Left lung (tissue), 4 donors: ENCODE measurements at regions not wholly inside any gene's neighbourhood (a gene's known extent, or its start where the extent isn't known, plus 50 kb on each side); places are given as distances from the start of the nearest gene placed in this dataset.
"Not testable (repeated sequence)": the region's sequence is repeated elsewhere in the genome, so short reads cannot be mapped to it uniquely, and the experiment has no call there.

Experiments
- ATAC-seq: fragments of 200-7000 bp; cut with Tn5 transposase; one replicate; pipeline ENCODE4 v1.9.1; 2020; ENCODE audit warnings: moderate library complexity
- DNase-seq, 4 donors: peaks; one replicate each; pipeline ENCODE4 v3.0.0-alpha.2; 2013 to 2020
- H3K27ac ChIP-seq, 2 donors: fragments of 200-600 bp; sonication (generic) in 1 of 2; one replicate each; pipeline versions ENCODE4 v1.5.0 to v1.8.0; 2020 to 2021
- H3K27me3 ChIP-seq, 2 donors: fragments of 200-600 bp; sonication (generic) in 1 of 2; one replicate each; pipeline versions ENCODE4 v1.5.0 to v1.8.0; 2020 to 2021
- H3K36me3 ChIP-seq, 2 donors: fragments of 200-600 bp; sonication (generic) in 1 of 2; one replicate each; pipeline versions ENCODE4 v1.5.0 to v1.8.0; 2020 to 2021
- H3K4me1 ChIP-seq, 2 donors: fragments of 200-600 bp; one replicate each; pipeline ENCODE4 v1.8.0; 2021
- H3K4me3 ChIP-seq, 2 donors: fragments of 200-600 bp; sonication (generic) in 1 of 2; one replicate each; pipeline versions ENCODE4 v1.5.0 to v1.8.0; 2020 to 2021; ENCODE audit warnings: mild to moderate bottlenecking in 1 of 2
- H3K9me3 ChIP-seq, 2 donors: fragments of 200-600 bp; sonication (generic) in 1 of 2; one replicate each; pipeline versions ENCODE4 v1.5.0 to v1.8.0; 2020 to 2021
- intact Hi-C, 2 donors: fragments of 100-400 bp; cut with DNase I; formaldehyde crosslinking; loops; one replicate each; pipeline versions ENCODE4 v1.11.2 to v1.14.2; 2022
- TF ChIP-seq, protein P1 (sequence below), 2 donors: fragments of 200-600 bp; sonication (generic) in 1 of 2; IDR thresholded peaks; one replicate each; pipeline versions ENCODE4 v1.5.0 to v1.8.0; 2021; ENCODE audit warnings: antibody characterized with exemption in 2 of 2
- donor health status: DM: no; HTN: yes; CAD: no.
- donor health status: DM: no; HTN: no; CAD: no.

DNA sequence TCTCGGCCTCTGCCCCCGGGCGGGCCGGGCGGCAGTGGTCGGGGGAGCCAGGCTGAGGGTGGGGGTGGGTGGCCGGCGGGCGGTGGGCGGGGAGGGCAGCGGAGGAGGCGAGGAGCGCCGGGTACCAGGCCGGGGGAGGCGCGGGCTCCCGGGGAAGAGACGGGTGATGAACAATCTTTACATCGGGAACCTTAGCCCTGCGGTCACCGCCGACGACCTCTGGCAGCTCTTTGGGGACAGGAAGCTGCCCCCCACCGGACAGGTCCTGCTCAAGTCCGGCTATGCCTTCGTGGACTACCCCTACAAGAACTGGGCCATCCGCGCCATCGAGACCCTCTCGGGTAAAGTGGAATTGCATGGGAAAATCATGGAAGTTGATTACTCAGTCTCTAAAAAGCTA is 112.5 kb downstream of the NBPF12 start:
- TF ChIP-seq, protein P1, sequence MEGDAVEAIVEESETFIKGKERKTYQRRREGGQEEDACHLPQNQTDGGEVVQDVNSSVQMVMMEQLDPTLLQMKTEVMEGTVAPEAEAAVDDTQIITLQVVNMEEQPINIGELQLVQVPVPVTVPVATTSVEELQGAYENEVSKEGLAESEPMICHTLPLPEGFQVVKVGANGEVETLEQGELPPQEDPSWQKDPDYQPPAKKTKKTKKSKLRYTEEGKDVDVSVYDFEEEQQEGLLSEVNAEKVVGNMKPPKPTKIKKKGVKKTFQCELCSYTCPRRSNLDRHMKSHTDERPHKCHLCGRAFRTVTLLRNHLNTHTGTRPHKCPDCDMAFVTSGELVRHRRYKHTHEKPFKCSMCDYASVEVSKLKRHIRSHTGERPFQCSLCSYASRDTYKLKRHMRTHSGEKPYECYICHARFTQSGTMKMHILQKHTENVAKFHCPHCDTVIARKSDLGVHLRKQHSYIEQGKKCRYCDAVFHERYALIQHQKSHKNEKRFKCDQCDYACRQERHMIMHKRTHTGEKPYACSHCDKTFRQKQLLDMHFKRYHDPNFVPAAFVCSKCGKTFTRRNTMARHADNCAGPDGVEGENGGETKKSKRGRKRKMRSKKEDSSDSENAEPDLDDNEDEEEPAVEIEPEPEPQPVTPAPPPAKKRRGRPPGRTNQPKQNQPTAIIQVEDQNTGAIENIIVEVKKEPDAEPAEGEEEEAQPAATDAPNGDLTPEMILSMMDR (IDR thresholded peaks at IDR 0.05): no peak
- Histone ChIP-seq H3K9me3 (no peaks in the 10 kb centered on the region), H3K36me3 (no peaks in the 10 kb centered on the region), H3K4me1 (no peaks in the 10 kb centered on the region), H3K27ac (no peak overlapping the region), H3K27me3 (no peaks in the 10 kb centered on the region), H3K4me3 (no peak overlapping the region)
- peak in 1 of 4 donors; percentile 61 for DNase-seq
- no peak for ATAC-seq
- intact Hi-C loops: no loop called here

DNA sequence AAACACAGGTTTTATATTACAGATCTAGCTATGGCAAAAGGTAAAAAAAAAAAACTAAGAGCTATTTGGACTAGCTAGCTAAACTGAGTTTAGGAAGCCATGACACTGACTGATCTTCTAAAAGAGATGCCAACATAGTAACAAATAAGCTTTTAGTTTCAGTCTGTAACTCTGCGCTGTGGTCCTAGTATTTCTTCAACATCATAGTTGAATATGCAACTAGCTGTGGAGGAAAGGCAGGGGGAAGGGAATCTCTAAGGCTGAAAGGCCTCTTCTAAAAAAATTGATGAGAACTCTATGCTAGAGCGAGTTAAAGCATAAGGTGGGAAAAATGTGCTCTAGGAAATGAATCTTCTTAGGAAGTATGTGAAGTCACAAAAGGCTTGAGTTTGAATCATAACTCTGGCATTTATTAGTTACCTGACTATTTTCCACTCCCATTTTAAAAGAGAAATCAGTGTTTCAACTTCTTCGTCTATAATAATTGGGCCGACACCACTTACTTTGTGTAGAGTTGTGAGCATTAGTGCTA is 108.8 kb downstream of the NBPF12 start:
- H3K27me3 ChIP-seq, H3K4me1 ChIP-seq, ATAC-seq, H3K36me3 ChIP-seq, H3K9me3 ChIP-seq, DNase-seq, intact Hi-C loops, H3K4me3 ChIP-seq, H3K27ac ChIP-seq: not testable (repeated sequence)

DNA sequence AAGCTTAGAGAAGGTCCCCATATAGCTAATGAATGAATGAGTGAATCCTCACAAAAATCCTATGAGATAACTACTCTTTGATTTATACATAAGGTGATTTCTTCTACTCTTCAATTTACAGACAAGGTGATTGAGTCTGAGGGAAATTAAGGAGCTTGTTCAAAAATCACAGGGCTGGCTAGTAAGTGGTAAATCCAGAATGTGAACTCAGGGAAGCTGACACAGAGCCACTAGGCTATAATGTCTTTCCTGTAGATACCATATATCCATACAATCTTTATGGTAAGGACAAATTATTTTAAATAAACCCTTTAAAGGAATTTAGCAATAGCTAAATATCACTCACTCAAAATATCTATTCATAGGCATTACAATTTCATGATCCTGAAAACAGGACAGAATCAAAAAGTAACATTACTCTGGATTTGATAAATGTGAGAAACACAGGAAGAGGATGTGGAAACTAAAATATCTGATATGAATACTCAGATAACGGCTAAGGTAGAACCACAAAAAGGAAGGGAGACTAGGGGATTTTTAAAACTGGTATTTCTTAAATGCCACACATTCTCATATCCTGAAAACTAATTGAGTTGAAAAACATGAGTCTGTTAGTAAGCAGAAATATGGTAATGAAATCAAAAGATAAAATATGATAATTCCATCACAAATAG is 108.2 kb downstream of the NBPF12 start:
- Histone ChIP-seq H3K4me3 (no peak overlapping the region), H3K27me3 (peaks cover 0 to 3% of the 10 kb centered on the region in 2 donors), H3K27ac (no peak overlapping the region), H3K36me3 (no peaks in the 10 kb centered on the region), H3K4me1 (no peaks in the 10 kb centered on the region), H3K9me3 (no peaks in the 10 kb centered on the region)
- TF ChIP-seq, protein P1 (IDR thresholded peaks at IDR 0.05): no peak
- DNase-seq (no peak), ATAC-seq (no peak)
- intact Hi-C loops: no loop called here
